CD4-positive, alpha-beta T cell (primary cell): ENCODE measurements at regions not wholly inside any gene's neighbourhood (a gene's known extent, or its start where the extent isn't known, plus 50 kb on each side); places are given as distances from the start of the nearest gene placed in this dataset.

Experiments
- ATAC-seq: fragments of 200-7000 bp; cut with Tn5 transposase; one replicate; pipeline ENCODE4 v1.10.0; 2022; ENCODE audit warnings: mild to moderate bottlenecking; ENCODE audit not compliant: poor library complexity
- CTCF ChIA-PET: fragments of 350-600 bp; sonication (Branson Sonifier 250); formaldehyde crosslinking; loops from one replicate; lab custom pipeline; 2021; ENCODE audit warnings: antibody characterized with exemption, inconsistent platforms; lab: Charles Lee
- POLR2A ChIA-PET: fragments of 350-600 bp; sonication (Branson Sonifier 250); formaldehyde crosslinking; loops from one replicate; lab custom pipeline; 2021; ENCODE audit warnings: antibody characterized with exemption, inconsistent platforms; lab: Charles Lee
- DNase-seq, 14 experiments: peaks; one replicate each; pipeline ENCODE4 v3.0.0-alpha.2; 2013 to 2020; ENCODE audit warnings: mixed read lengths in 2 of 14
- H3K27ac ChIP-seq, 2 donors: one replicate each; pipeline versions ENCODE4 v1.5.1 to v1.7.0; 2013; ENCODE audit warnings: low read length in 2 of 2, low read depth in 1 of 2, mild to moderate bottlenecking in 1 of 2
- H3K27me3 ChIP-seq, 2 experiments: 1 replicate in 1 of 2; 2 replicates in 1 of 2; pipeline versions ENCODE4 v1.6.1 to v1.7.0; 2013; ENCODE audit warnings: low read length in 2 of 2, control low read depth in 1 of 2, mild to moderate bottlenecking in 1 of 2, moderate library complexity in 1 of 2; ENCODE audit not compliant: insufficient read depth in 2 of 2, control insufficient read depth in 1 of 2
- H3K36me3 ChIP-seq: one replicate; pipeline ENCODE4 v1.6.1; 2013; ENCODE audit warnings: low read length, control low read depth; ENCODE audit not compliant: insufficient read depth
- H3K4me1 ChIP-seq: one replicate; pipeline ENCODE4 v1.6.1; 2013; ENCODE audit warnings: low read length, control low read depth; ENCODE audit not compliant: insufficient read depth
- H3K4me3 ChIP-seq: one replicate; pipeline ENCODE4 v1.5.1; 2013; ENCODE audit warnings: mild to moderate bottlenecking, low read length, moderate library complexity
- H3K9me3 ChIP-seq, 2 experiments: 1 replicate in 1 of 2; 2 replicates in 1 of 2; pipeline versions ENCODE4 v1.6.1 to v1.7.0; 2013; ENCODE audit warnings: low read length in 2 of 2, mild to moderate bottlenecking in 2 of 2, control low read depth in 1 of 2, moderate library complexity in 1 of 2; ENCODE audit not compliant: control insufficient read depth in 1 of 2, insufficient read depth in 1 of 2
- H3K27ac Mint-ChIP-seq: one replicate; pipeline ENCODE4 v1.8.0; 2020; ENCODE audit warnings: mixed read lengths
- H3K27me3 Mint-ChIP-seq: one replicate; pipeline ENCODE4 v1.8.0; 2021; ENCODE audit warnings: mixed read lengths
- H3K36me3 Mint-ChIP-seq: one replicate; pipeline ENCODE4 v1.8.0; 2021; ENCODE audit warnings: low read depth, mixed read lengths
- H3K4me1 Mint-ChIP-seq: one replicate; pipeline ENCODE4 v1.8.0; 2021; ENCODE audit warnings: low read depth, mixed read lengths
- H3K4me3 Mint-ChIP-seq: one replicate; pipeline ENCODE4 v1.8.0; 2020; ENCODE audit warnings: mild to moderate bottlenecking, mixed read lengths
- H3K9me3 Mint-ChIP-seq: one replicate; pipeline ENCODE4 v1.8.0; 2020; ENCODE audit warnings: mixed read lengths
- intact Hi-C, 2 experiments: fragments of 100-400 bp; cut with DNase I in 1 of 2; cut with micrococcal nuclease in 1 of 2; formaldehyde crosslinking; loops; one replicate each; pipeline versions ENCODE4 v1.15.1 to v1.9.0; 2023 to 2025; cut with DNase I, micrococcal nuclease
- TF ChIP-seq, protein P1 (sequence below): fragments of 200-600 bp; IDR thresholded peaks from one replicate; pipeline ENCODE4 v1.8.0; 2022; ENCODE audit warnings: antibody characterized with exemption, mild to moderate bottlenecking

DNA sequence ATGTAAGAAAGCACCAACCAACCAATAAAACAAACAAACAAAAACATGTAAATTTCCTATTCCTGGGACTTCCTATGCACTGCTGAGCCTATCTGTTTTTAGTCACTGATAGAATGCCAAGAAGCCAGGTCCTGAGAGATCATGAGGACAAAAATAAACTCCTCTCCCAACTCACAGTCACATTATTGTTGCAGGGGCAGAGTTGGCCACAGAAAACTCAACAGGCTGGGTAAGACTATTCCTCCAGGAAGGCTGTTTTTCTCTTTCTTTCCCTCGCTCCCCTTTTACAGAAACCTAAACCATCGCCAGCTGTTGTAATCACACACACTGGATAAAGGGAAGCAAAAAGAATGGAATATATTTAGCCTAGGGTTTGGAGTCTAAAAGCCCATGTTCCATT is 55.8 kb upstream of the METAP2 start:
- no peaks in the 10 kb centered on the region for H3K27me3 Mint-ChIP-seq
- no peaks in the 10 kb centered on the region for H3K27me3 ChIP-seq
- H3K9me3 ChIP-seq, result no peaks in the 10 kb centered on the region
- no peaks in the 10 kb centered on the region for H3K36me3 Mint-ChIP-seq
- no peak overlapping the region for H3K27ac Mint-ChIP-seq
- no peak overlapping the region for H3K4me3 Mint-ChIP-seq
- ChIA-PET CTCF (interaction anchor here (0.6 kb wide), 1 partner anchor 102 kb away, joined by 3 read pairs; no protein-coding TSS in a partner anchor), POLR2A (no interaction called here)
- no peaks in the 10 kb centered on the region for H3K4me1 ChIP-seq
- H3K27ac ChIP-seq, result no peak overlapping the region
- H3K36me3 ChIP-seq, result no peaks in the 10 kb centered on the region
- ATAC-seq (no peak), DNase-seq (no peak)
- no peaks in the 10 kb centered on the region for H3K9me3 Mint-ChIP-seq
- intact Hi-C loops, result no loop called here
- TF ChIP-seq, protein P1, sequence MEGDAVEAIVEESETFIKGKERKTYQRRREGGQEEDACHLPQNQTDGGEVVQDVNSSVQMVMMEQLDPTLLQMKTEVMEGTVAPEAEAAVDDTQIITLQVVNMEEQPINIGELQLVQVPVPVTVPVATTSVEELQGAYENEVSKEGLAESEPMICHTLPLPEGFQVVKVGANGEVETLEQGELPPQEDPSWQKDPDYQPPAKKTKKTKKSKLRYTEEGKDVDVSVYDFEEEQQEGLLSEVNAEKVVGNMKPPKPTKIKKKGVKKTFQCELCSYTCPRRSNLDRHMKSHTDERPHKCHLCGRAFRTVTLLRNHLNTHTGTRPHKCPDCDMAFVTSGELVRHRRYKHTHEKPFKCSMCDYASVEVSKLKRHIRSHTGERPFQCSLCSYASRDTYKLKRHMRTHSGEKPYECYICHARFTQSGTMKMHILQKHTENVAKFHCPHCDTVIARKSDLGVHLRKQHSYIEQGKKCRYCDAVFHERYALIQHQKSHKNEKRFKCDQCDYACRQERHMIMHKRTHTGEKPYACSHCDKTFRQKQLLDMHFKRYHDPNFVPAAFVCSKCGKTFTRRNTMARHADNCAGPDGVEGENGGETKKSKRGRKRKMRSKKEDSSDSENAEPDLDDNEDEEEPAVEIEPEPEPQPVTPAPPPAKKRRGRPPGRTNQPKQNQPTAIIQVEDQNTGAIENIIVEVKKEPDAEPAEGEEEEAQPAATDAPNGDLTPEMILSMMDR, result no peak
- H3K4me1 Mint-ChIP-seq, result no peaks in the 10 kb centered on the region
- no peak overlapping the region for H3K4me3 ChIP-seq
